ENCODE measurements at regions not wholly inside any gene's neighbourhood (a gene's known extent, or its start where the extent isn't known, plus 50 kb on each side); places are given as distances from the start of the nearest gene placed in this dataset.

- no peak for TF ChIP-seq POLR2AphosphoS5 (IDR thresholded peaks at IDR 0.05)
- no peak for TF ChIP-seq CTCF (IDR thresholded peaks at IDR 0.05)
These were observed 317.9 kb downstream of the ZNF516 start for GRCh38 chr18:76177160-76177559.

Measured in suprapubic skin (tissue), 3 donors.